Fibroblast of peridontal ligament (primary cell): ENCODE measurements at regions not wholly inside any gene's neighbourhood (a gene's known extent, or its start where the extent isn't known, plus 50 kb on each side); places are given as distances from the start of the nearest gene placed in this dataset.
A peak's percentile ranks its signal among the peaks of the same experiment; 100 is the strongest.

Source experiments
- DNase-seq: peaks from one replicate; pipeline ENCODE4 v3.0.0-alpha.2; 2010; ENCODE audit errors: extremely low read depth

DNA sequence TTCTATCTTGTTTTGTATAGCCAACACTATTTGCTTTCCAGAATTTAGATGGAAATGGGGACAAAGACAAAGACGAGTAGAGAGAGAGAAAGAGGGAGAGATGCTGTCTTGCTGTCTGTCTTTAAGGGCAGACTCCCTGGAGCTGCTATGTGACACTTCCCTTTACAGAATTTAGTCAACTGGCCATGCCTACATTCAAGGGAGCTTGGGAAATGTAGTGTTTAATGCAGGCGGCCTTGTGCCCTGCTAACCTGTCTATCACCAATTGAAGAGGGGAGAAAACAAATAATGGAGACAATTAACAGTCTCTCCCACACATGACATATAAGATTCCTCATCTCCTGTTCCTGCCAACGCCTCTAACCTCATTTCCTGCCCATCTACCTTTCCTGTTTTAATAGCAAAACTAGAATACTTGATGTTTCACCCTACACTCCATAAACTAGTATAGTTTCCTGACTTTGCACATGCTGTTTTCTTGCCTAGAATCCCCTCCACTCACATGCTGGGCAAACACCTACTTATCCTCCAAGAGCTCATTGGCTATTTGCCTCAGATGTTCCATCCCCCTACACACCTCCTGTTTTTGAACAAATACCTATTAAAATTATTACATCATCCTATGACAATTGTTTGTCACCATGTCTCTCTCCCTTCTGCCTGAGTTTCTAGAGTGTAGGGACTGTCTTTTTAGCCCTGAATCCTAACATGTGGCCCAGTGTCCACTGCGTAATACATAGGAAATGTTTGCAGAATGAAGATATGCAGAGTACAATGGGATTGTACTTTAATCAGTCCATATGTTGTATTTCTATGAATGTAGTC lies 117.2 kb downstream of the SLC25A24 start:
- no peak for DNase-seq

DNA sequence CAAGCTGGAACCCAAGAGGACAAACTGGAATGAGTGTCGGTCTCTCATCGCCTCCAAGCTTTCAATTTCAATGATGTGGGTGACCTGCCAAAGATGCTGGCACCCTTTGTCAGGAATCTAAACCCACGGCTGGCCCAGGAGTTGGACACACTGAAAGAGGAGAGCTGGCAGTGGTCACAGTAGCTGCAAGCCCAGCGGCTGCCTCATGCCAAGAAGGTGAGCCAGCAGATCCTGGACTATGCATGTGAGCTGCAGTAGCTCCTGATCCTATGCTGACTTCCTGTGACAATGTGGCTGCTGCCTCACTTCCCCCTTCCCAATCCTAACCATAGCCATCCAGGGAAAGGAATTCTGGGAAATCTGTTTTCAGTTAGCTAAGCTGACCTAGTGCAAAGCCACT lies 117.0 kb upstream of the VAV3 start:
- no peak for DNase-seq

DNA sequence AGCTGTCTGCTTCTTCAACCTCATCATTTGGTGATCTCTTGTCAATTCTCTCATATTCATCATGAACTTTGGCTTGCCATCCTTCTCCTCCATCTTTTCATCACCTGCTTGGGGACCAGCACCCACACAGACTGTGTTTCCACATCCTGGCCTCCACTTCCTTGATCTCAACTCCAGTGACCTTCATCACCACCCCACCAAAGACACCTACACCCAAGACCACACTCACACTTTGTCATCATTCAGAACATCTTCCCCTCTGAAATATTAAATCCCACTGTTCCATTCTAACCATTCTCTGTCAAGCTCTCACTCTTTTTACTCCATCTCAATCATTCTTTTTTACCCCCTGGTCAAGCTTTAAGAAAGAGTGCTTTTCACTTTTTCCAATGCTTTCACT lies 115.5 kb upstream of the VAV3 start:
- DNase-seq = no peak

DNA sequence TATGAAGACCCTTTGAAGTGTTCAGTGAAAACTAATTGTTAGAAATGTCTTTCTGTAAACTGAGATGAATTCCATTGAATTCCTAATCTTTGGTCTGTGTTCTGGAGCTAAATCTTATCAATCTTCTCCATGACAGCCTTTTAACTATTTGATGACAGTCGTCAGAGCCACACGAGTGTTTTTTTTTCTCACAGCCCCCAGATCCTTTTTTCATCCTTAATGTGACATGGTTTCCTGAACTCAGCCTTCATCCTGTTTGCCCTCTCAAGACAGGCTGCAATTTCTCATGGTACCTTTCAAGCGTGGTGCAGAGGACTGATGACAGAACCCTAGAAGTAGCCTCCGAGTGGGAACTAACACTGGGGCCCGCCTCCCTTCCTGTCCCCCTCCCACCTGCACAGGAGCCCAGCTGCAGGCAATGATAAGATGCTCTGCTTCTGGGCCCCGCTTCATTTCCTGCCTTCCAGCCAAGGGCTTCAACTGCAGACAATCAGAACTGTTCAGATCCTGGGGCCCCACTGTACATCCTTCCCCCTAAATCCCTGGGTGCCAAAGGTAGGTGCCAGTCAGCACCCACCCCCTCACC lies 114.6 kb upstream of the VAV3 start:
- no peak for DNase-seq

DNA sequence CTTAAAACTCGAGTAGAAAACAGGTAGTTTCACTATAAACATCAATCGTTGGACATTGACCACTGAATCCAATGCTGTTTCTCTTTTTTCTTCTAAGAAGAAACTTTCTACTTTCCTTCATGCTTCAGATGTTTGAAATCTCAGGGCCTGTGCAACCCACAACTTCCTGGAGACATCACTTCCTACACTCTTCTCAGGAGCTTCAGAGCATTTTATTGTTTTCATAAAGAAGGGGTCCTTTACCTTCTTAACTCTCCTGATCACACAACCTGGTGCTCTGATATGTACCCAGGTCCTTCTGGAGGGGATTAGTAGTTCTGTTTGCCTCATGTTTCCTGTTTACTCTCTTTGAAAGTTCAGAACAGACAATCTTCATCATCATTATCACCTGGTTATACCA lies 113.0 kb upstream of the VAV3 start:
- DNase-seq = no peak

DNA sequence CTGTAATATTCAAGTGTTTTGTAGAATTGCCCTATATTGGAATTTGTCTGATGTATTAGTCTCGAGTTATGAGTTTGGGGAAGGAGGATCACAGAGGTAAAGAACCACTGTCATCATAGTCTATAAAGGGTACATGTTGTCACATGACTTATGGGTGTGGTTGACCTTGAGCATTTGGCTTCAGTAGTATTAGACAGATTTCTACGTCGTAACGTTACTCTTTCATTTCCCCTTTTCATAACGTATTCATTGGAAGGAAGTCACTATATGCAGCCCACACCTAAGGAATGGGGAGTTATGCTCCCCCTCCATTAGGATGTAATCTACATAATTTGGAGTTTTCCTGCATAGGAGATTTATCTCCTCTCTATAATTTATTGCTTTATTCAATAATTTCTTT lies 110.1 kb upstream of the VAV3 start:
- DNase-seq = no peak

DNA sequence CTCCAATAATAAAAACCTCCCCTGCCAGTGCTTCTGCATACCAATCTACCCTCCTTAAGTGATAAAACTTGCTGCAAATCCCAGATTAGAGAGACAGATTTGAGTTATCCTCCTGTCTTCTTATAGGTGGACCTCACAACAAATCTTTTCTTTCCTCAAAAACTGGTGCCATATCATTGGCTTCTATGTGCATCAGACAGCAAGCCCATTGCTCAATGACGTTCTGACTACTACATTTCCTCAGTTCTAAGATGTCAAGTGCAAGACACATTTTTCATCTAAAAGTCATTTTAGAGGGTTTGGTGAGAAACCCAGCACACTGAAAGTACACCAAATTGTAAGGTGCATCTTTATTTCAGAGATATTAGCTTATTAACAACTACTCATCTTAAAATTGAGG lies 107.8 kb upstream of the VAV3 start:
- no peak for DNase-seq

DNA sequence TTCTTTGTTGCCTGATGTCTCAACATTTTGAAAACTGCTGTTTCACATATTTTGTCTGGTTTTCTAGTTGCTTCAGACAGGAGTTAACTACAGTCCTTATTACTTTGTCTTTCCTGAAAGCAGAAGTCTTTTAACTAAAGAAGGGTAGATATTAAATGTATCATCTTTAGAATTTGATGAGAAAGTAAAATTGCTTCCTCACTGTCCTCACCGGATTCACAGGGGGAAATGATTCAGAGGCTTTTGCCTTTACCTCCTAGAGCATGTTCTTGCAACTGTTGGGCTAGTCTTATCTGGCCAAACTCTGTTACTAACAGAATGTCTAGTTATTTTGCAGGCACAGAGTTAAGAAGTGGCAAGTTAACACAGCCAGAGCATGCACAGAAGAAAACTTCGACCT lies 107.2 kb upstream of the VAV3 start:
- DNase-seq = no peak

DNA sequence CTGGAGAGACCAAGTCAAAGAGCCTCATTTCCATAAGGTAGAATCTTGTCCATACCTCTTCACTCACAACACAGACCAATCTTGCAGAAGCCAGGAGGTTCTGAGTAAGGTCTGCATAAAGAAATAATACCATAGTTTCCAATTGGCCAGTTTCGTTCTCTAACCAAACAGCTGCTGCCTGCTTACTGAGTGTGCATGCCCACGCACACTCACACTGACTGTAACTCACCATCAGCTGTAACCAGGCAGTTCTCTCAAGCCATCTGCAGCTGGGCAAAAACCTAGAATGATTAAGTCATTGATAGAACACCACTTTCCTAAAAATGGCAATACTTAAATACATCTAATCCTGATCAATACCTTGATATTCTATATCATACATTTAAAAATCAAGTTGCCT lies 106.6 kb upstream of the VAV3 start:
- DNase-seq = no peak

DNA sequence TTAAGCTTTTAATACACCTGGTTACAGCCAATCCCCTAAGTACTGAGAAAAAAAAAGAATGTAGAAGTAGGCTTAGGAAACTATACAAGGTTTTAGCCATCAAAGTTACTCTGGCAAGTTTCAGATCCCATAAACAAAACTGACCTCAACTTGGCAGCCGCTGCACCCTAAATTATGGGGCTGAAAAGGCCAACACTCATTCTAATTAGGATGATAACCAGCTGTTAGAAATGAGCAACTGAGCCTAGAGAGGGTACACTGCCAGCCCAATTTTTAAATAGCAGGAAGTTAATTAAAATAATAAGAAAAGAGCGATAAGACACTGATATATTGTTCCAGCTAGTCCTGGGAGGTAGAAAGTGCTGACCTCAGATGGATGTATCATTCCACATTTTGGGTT lies 105.7 kb upstream of the VAV3 start:
- peak; percentile 5 for DNase-seq

DNA sequence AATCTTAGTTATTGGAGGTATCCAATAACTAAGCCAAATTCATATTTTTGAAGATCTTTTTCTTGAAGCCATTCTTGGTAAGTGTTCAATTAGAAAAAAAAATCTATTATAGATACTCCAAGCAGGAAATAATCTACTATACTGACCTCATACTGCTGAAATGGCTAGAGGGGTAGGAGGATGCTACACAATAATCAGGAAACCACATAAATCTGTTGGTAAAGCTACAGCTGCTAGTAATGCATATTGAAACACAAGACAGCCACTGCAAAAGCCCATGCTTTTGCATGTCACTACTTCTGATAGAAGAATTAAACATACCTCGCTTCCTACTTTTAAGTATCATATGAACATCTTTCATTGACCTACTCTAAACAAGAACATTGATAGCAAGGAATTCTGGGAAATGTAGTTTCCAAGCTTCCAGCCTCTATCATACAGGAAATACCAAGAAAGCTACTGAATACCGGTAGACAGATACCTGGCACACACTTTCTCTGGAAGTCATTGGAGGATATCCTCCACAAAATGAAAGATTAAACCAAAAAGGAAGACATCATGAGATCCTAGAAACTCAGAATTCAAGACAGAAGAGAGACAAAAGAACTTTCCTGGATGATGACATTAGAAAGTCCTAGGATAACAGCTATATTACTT lies 103.0 kb upstream of the VAV3 start:
- DNase-seq = no peak

DNA sequence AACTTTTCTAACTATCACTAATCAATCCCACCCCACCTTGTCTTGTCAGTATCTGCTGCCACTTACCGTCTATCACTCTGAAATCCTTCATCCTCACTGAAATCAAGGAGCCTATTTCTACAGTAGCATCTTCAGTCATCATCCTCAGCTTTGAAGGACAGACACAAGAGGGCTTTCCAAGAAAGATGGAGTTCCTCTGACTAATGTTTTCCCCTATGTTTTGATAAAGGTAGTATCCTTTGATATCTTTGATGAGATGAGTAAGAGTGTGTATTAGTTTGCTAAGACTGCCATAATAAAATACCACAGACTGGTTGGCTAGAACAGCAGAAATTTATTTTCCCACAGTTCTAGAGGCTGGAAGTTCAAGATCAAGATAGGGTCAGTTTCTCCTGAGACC lies 101.8 kb upstream of the VAV3 start:
- no peak for DNase-seq

DNA sequence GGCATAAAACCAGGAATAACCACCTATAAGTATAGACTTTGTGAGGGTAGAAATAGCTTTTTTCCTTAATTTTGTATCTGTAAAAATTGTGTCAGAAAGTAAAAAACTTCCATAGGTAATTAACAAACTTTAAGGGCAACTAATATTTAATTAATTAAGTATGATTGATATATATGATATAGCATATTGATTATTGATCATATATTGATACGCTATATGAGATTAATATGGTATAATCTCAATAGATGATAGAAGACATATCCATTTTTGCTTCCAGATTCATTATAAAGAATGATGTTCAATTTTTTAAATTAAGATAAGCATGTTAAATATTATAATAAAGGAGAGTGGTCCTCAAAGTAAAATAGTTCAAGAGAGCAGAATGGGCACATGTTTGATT lies 99.3 kb upstream of the VAV3 start:
- DNase-seq = no peak

DNA sequence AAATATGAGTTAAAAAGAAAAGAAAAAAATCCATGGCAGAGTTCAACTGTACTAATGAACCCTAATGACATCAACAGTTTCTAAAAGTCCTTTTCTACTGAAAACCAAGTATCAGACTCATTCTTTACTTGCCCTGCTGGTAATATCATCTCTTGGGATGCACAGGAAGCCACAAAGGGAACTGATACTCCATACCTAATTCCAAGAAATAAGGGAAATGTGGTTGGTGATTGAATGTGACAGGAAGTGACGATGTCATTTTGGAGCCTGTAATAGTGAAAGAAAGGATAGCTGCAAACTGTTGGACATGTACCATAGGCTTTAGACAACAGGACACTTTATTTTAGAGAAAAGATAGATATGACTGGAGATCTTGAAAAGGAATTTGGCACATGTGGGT lies 98.7 kb upstream of the VAV3 start:
- DNase-seq = no peak

DNA sequence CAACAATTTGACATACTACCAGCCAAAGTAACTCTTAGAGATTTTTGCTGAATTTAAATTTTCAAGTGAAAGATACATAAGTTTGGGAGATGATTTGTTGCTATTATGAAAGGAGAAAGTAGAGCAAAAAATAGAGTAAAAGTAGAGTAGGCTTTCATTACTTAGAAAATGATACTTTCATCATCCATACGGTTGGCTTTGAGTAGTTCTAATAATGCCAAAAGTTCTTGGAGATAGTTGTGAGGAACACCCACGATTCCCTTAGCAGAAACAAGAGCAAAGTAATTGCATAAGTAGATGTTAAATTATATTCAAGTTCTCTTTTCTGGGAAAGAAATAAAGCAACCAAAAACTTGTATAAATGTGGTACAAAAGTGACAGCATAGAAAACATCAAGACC lies 95.0 kb upstream of the VAV3 start:
- DNase-seq = no peak

DNA sequence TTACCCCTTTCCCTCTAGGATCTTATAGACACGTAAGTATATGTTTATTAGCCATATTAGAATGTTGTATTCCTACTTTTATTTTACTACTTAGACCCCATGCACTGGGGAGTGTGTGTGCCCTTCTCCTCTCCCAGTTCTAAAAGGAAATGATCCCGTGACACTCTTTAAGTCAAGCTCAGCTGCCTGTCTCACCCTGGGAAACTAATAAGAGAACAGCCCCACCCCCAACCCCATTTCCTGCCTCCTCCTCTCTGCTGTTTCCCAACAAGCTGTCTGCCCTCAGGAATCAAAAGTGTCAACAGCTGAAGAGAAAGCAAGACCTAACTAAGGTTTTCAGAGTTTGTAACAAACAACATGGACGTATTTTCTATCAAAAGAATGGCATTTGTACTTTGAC lies 92.6 kb upstream of the VAV3 start:
- no peak for DNase-seq

DNA sequence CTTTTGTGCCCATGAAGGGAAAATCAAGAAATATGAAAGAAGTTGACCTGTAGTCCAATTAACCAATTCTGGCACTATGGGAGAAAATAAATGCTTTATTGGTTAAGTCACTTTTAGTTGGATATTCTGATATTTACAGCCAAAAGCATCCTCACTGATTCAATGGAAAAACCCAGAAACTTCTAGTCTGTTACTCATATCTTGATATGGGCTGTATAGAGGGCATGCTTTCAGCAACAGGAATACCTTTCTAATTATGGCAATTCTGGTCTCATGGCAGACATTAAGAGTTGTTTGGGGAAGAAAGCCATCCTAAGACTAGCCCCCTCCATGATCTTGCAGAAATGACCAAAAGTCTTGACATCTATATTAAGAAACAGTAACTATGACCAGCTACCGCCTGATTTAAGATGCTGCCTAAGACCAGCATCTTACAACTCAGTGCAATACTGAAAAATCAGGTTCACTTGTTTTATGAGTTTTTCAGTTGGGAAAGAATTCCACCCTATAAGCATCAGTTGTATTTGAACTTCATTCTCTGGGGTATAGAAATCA lies 91.5 kb upstream of the VAV3 start:
- DNase-seq = no peak

DNA sequence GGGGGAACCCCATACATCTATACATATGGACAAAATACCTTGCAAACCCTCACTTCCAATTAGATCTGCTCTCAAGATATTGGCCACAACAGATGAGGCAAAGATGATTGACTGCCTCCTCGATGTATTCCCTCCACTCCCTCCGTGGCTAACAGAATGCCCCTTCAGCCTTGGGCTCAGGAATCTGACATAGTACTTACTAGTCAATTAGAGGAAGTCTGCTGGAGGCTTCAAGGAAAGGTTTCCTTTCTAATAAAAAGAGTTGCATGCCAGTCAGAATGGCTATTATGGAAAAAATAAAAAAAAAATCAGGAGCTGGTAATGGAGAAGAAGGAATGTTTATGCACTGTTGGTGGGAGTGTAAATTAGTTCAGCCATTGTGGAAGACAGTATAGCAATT lies 90.4 kb upstream of the VAV3 start:
- no peak for DNase-seq

DNA sequence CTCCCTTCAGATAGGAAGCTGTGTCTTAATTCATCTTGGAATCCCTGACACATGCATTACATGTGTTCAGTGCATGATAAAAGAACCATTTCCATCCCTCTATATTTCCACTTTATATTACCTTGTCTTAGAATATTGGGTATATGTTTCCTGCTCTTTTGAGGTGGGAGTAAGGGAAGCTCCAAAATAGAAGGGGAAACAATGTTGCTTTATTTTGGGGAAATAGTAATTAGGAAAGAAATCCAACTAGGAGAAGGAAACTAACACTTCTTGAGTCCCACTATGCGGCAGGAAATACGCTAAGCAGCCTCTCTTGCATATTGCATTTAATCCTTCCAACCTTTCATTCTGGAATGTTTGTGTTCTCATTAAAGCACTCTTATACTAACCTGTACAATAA lies 89.4 kb upstream of the VAV3 start:
- DNase-seq = no peak

DNA sequence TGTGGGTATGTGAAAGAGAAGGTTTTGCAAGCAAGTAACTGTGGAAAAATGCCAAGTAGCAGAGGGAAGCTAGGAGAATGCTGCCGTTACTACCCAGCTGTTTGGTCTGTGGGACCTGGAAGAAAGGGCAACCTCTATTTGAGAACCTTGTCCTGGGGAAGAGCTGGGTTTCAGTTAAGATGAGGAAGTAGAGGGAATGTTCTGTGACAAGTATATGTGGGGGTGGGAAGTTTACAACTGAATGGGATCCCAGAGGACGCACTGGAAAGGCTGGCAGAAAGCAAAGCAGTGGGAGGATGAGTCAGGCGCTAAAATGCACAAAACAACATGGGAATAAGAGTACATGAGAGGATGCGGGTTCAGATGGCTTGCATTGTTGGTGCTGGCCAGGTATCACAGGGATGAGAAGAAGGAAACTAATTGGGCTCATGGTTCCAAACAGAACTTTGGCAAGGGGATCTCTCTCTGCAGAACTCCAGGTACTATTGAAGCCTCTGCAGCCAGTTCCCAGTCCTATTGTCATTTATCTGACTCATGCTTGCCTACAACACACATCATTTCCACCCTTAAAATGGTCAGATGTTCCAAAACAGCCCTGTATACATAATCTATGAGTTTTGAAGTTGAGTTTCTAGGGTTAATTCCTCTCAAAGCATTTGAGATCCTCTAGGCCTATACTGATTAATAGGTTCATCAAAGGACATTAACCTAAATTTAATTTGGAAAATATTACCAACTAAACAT lies 88.5 kb upstream of the VAV3 start:
- DNase-seq = peak; percentile 49

DNA sequence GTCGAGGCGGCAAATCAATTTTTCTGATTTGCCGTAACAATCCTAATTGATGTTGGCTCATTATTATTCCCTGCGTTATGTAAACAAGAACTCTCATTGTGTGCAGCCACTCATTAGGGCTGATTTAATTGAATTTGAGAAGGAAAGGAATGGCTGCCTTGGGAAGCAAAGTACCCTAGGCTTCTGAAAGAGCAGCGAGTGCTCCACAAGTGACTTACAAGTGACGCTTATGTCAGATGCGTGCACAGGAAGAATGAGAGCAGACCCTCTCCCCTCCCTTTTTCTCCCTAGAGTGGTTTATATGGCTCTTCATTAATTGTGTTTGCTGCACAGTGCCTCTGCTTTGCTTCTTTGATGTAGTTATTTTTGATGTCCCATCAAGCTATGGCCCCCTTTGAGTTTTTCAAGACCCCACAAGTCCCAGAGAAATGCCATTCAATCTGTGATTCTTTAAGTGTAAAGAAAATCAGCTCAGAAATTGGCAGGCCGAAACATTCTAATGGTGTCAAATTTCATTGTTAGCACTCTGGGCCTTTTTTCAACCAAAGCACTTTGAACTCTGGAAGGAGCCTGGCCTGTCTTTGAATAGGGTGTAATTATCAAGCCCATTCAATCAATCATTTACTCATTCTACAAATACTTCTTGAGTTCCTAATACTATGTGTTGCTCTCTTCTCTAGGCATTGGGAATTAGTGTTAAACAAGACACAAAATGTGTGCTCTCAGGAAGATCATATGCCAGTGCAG lies 86.8 kb upstream of the VAV3 start:
- DNase-seq = no peak
